Activated T-helper 1 cell treated with anti-CD3 and anti-CD28 coated beads, Interleukin-2, amount 50 U/mL, for 16 hours (primary cell): ENCODE measurements at regions not wholly inside any gene's neighbourhood (a gene's known extent, or its start where the extent isn't known, plus 50 kb on each side); places are given as distances from the start of the nearest gene placed in this dataset.
"Not testable (repeated sequence)": the region's sequence is repeated elsewhere in the genome, so short reads cannot be mapped to it uniquely, and the experiment has no call there.

Experiments
- DNase-seq, 2 donors: peaks; one replicate each; pipeline ENCODE4 v3.0.0-alpha.2; 2020; ENCODE audit warnings: low read depth in 1 of 2, low spot score in 1 of 2

DNA sequence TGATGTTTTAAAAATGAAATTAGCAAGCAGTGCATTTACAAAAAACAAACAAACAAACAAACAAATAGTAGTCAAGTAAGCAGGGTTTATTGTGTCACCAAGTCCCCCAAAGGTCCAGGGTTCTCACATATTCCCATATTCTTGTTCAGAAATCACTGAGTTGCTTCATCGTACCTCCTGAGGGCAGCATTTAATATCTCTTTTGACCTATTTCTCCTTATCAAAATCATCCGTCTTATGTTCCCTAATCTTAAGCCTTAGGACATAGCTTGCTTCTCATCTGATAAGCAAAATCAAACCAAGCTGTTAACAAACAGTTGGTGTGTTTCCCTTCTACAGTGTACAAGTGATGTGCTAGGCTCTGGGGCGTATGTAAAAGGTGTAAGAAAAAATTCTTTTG lies 109.5 kb upstream of the MAN2A1 start:
- DNase-seq, result no peak

DNA sequence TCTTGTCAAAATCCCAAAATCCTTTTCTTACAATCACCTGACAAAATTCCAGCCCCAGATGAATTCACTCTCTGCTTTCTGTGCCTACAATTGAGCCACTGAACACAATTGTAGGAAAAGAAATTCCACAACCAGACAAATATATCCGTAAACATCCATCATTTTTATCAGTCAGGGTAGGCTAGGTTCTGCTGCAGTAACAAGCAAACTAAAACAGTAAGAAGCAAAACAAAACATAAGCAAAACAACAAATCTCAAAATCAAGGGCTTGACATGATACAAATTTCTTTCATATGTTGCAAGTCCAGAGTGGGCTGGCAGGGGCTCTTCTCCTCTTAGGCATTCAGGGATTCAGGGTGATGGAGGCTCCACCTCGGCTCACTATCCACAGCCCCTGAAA lies 114.2 kb upstream of the MAN2A1 start:
- no peak for DNase-seq

GRCh38 chr5:109574985-109575384 lies 114.7 kb upstream of the MAN2A1 start:
- DNase-seq, result no peak

- DNase-seq, result no peak
Observed at GRCh38 chr5:109573766-109574165, 116.0 kb upstream of the MAN2A1 start.

DNA sequence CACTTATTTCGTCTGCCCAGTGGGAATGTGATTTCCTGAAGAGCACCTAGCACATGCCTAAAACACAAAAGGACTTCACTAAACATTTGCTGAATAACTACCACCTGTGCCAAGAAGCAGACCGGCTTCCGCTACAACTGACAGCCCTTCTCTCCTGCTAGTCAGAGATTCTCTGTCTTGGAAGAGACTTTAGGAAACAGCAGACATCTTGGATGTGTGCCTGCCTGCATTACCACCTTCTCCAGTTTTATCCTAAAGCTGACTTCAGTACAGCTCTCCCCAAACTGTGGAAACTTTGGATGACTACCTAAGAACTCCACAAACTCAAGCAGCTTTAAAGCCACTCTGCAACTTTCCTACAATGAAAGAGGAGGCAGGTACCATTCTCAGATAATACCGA lies 116.5 kb upstream of the MAN2A1 start:
- DNase-seq, result no peak

GRCh38 chr5:109571785-109572184 lies 117.9 kb upstream of the MAN2A1 start:
- DNase-seq, result no peak

DNA sequence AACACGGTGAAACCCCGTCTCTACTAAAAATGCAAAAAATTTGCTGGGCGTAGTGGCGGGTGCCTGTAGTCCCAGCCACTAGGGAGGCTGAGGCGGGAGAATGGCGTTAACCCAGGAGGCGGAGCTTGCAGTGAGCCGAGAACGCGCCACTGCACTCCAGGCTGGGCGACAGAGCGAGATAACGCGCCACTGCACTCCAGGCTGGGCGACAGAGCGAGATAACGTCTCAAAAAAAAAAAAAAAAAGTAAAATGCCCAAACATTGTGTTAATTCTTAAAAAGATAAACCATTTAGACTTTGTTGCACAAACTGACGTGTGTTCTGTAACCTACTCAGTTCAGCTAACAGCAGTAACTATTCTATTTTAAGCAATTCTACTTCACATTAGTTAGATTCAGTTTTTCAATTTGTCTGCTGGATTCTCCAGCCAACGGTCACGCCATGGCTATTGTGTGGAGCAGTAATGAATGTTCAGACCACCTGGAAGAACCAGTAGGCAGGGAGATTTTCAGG lies 119.3 kb upstream of the MAN2A1 start:
- DNase-seq, result no peak

- no peak for DNase-seq
Observed at GRCh38 chr5:109567374-109568044, 122.2 kb upstream of the MAN2A1 start.

- DNase-seq, result no peak
Observed at GRCh38 chr5:109566361-109566760, 123.4 kb upstream of the MAN2A1 start.

- DNase-seq, result no peak
Observed at GRCh38 chr5:109563739-109564138, 126.0 kb upstream of the MAN2A1 start.

GRCh38 chr5:109563189-109563588 lies 126.5 kb upstream of the MAN2A1 start:
- DNase-seq, result no peak

DNA sequence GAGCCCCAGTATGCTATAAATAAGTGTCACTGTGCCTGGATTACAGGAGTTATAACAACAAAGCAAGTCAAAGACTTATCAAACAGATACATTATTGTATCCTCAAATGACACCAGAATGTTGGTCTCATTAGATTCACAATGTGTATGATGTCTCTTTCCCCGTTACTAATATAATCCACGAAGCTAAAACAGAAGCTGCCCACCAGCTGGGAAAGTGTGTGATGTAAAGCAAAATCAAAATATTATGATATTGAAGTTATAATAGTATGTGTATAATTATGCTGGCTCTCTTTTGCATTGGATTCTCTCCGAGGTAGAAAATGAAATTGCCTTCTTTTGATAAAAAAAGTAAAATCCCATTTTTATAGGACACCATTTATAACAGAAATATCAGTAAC lies 127.3 kb upstream of the MAN2A1 start:
- no peak for DNase-seq

GRCh38 chr5:109561447-109561846 lies 128.3 kb upstream of the MAN2A1 start:
- DNase-seq, result no peak

- no peak for DNase-seq
Observed at GRCh38 chr5:109560554-109560953, 129.2 kb upstream of the MAN2A1 start.

DNA sequence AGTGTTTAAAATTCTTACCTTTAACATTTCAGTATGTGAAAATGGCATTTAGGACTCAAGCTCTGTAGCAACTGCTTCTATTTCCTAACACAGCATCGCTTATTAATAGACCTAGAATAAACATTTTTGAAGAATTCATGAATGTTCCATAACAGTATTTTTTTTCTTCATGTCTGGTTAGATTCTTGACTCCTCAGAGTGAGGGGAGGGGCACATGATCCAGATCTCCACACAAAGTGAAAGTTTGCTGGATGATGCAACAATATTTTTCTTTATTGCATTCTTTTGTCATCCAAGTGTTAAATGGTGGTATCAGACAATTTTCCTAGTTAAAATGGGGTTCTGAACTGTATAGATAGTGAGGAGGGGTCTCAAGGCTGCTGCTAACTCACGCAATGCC lies 130.8 kb upstream of the MAN2A1 start:
- no peak for DNase-seq

DNA sequence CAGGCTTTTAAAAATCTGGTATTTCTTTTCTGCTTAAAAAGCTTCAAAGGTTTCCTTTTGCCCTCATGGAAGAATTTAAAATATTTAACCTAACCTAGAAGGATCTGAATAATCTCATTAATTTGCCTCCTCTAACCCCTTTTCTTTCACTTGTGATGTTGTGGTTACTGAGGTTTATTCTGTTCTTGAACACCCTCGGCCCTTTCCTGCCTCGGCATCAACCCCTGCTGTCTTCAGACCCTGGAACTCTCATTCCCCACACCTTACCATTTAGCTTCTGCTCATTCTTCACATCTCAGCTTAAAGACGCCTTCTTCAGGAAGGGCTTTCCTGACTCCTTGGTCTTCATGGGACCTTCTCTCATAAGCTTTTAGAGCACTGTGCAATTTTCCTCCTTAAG lies 131.4 kb upstream of the MAN2A1 start:
- DNase-seq, result no peak

- no peak for DNase-seq
Observed at GRCh38 chr5:109553846-109554245, 135.9 kb upstream of the MAN2A1 start.

- not testable (repeated sequence) for DNase-seq
Observed at GRCh38 chr5:109551234-109551633, 138.5 kb upstream of the MAN2A1 start.

GRCh38 chr5:109550077-109550476 lies 139.7 kb upstream of the MAN2A1 start:
- DNase-seq, result no peak

DNA sequence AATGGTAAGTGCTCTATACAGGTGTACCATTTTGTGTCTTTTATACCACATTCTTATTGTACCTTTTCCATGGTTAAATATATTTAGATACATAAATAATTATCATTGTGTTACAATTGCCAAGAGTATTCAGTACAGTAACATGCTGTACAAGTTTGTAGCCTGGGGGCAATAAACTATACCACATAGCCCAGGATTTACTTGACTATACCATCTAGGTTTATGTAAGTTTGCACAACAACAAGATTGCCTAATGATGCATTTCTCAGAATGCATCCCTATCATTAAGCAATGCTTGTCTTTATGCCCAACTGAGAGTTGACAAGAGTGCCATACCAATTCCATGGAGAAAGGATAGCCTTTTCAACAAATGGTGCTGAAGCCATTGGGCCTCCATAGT lies 136.7 kb upstream of the PJA2 start:
- DNase-seq, result no peak

- DNase-seq, result not testable (repeated sequence)
Observed at GRCh38 chr5:109544873-109545272, 135.1 kb upstream of the PJA2 start.

GRCh38 chr5:109538692-109539091 lies 128.9 kb upstream of the PJA2 start:
- DNase-seq, result not testable (repeated sequence)

DNA sequence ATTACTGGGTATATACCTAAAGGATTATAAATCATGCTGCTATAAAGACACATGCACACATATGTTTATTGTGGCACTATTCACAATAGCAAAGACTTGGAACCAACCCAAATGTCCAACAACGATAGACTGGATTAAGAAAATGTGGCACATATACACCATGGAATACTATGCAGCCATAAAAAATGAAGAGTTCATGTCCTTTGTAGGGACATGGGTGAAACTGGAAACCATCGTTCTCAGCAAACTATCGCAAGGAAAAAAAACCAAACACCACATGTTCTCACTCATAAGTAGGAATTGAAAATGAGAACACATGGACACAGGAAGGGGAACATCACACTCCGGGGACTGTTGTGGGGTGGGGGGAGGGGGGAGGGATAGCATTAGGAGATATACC lies 125.3 kb upstream of the PJA2 start:
- DNase-seq, result not testable (repeated sequence)
